ENCODE measurements at regions not wholly inside any gene's neighbourhood (a gene's known extent, or its start where the extent isn't known, plus 50 kb on each side); places are given as distances from the start of the nearest gene placed in this dataset.
"Not testable (repeated sequence)": the region's sequence is repeated elsewhere in the genome, so short reads cannot be mapped to it uniquely, and the experiment has no call there.

GRCh38 chr7:149561072-149561471, 63.5 kb upstream of the ZNF746 start:
- no peak for DNase-seq

DNA sequence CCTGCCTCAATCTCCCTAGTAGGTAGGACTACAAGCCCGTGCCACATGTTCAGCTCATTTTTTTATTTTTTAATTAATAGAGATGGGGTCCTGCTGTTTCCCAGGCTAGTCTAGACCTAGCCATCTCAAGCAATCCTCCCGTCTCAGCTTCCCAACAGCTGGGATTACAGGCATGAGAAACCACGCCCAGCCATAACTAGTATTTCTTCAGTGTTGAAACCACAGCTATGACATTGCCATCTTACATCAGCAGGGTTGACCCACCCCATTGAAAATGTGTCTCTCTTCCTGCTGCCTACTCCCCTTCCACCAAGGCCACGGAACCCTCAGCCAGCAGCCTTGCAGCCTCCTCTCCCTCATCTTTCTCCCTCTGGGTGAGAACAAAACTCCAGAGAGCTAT, 62.1 kb upstream of the ZNF746 start:
- no peak for DNase-seq

DNA sequence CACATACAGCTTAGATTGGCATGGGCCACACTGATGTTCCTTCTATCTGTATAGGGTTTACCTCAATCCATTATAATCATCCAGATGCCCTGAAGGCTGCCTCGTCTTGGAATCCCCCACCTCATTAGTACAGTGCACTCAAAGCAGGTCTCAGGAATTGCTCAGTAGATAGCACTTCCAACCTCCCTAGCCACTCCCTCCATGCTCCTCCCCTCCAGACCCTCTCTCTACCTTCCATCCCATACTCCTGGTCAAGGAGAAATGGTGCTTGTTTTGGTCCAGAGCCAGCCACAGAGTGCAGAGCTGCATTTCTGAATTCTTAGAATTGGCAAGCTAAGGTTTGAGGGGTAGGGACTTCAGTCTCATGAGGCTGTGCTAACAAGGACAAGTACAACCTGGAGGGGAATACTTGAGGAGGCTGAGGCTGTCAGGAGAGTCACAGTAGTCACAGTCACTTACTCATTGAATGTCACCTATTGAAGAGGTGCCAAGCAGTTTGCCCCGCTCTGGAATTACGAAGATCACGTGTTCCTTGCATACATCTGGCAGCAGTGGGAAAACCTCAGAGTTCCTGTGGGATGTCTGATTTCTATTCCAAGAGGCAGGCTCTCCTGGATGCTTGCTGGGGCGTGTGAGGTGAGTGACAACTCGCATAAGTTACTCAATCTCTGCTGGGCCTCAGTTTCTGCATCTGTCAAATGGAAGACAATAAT, 60.7 kb upstream of the ZNF746 start:
- DNase-seq, result no peak

DNA sequence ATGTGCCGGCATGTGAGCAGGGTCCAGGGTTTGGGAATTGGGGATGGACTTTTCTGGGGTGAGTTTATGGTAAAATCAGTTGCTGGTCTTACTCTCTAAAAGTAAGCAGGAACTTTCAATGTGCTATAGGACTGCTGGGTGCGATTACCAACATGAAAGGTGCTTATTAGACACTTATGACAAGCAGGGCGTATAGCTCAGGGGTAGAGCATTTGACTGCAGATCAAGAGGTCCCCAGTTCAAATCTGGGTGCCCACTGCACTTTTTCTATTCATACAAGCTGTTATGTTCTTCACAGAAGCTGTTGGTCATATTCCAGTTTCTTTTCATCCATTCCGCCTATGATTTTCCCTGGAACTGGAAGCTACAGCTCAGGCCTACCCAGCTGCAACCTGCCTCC, 58.9 kb upstream of the ZNF746 start:
- DNase-seq, result not testable (repeated sequence)

- not testable (repeated sequence) for DNase-seq
Observed at GRCh38 chr7:149554821-149555220, 57.2 kb upstream of the ZNF746 start.

- not testable (repeated sequence) for DNase-seq
Observed at GRCh38 chr7:149553991-149554390, 56.4 kb upstream of the ZNF746 start.

DNA sequence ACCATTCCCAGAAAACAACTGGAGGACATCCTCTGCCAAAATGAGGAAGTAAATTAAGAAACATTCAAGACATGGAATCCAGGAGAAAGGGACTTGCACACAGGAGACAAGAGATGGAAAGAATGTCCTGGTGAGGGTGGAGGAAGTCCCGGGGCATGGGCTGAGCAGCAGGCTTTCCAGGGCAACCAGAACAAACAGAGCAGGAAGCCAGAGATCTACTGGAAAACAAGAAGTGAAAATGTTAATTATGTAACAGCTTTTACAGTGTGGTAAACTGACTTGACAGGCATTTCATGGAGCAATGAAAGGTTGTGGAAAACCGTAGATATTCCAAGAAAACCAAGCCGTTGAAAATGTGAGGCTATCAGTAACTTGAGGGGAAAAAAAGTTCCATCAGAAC, 55.2 kb upstream of the ZNF746 start:
- DNase-seq, result no peak

All from NCI-H524 (cell line).